ENCODE measurements at regions not wholly inside any gene's neighbourhood (a gene's known extent, or its start where the extent isn't known, plus 50 kb on each side); places are given as distances from the start of the nearest gene placed in this dataset.

DNA sequence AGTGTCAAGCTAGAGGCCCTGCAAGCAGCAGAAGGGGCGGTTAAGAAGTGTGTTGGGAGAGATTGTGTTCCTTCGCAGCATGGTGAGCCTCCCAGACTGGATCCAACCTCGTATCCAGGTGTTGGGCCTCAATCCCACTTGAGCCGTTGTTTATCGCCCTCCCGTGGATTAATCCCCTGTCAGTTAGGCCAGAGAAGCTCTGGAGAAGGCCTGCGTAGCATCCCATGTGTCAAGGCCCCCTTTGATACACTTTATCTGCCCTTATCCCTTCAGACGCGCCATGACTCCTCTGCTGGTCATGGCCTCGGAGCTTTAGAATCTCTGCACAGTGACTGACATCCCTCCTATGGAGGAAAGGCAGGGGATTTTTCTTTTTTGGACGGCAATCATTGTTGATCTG lies 181.0 kb downstream of the ZFP64 start:
- TF ChIP-seq, protein P1, sequence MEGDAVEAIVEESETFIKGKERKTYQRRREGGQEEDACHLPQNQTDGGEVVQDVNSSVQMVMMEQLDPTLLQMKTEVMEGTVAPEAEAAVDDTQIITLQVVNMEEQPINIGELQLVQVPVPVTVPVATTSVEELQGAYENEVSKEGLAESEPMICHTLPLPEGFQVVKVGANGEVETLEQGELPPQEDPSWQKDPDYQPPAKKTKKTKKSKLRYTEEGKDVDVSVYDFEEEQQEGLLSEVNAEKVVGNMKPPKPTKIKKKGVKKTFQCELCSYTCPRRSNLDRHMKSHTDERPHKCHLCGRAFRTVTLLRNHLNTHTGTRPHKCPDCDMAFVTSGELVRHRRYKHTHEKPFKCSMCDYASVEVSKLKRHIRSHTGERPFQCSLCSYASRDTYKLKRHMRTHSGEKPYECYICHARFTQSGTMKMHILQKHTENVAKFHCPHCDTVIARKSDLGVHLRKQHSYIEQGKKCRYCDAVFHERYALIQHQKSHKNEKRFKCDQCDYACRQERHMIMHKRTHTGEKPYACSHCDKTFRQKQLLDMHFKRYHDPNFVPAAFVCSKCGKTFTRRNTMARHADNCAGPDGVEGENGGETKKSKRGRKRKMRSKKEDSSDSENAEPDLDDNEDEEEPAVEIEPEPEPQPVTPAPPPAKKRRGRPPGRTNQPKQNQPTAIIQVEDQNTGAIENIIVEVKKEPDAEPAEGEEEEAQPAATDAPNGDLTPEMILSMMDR (optimal IDR thresholded peaks at IDR 0.05 in 1 of 3, IDR thresholded peaks at IDR 0.05 in 1 of 3, conservative IDR thresholded peaks at IDR 0.05 in 1 of 3; ENCODE audit: extremely low read depth in 1 of 3, insufficient read depth in 2 of 3, low read length in 3 of 3) = no peak
- no peak for TF ChIP-seq EZH2 (IDR thresholded peaks at IDR 0.05; ENCODE audit: low read length)
